GM12864 (cell line): ENCODE measurements at regions not wholly inside any gene's neighbourhood (a gene's known extent, or its start where the extent isn't known, plus 50 kb on each side); places are given as distances from the start of the nearest gene placed in this dataset.

Experiments
- DNase-seq: peaks from one replicate; pipeline ENCODE4 v3.0.0-alpha.2; 2011; ENCODE audit warnings: low read depth
- H3K4me3 ChIP-seq: 2 replicates; pipeline ENCODE4 v1.5.1; 2011; ENCODE audit warnings: mild to moderate bottlenecking, low read depth, low read length, control low read depth
- TF ChIP-seq, protein P1 (sequence below): IDR thresholded peaks from 2 replicates; pipeline ENCODE4 v1.5.1; 2011; ENCODE audit warnings: low read depth, mild to moderate bottlenecking, moderate library complexity, low read length, control low read depth, inconsistent platforms; ENCODE audit errors: missing control alignments

DNA sequence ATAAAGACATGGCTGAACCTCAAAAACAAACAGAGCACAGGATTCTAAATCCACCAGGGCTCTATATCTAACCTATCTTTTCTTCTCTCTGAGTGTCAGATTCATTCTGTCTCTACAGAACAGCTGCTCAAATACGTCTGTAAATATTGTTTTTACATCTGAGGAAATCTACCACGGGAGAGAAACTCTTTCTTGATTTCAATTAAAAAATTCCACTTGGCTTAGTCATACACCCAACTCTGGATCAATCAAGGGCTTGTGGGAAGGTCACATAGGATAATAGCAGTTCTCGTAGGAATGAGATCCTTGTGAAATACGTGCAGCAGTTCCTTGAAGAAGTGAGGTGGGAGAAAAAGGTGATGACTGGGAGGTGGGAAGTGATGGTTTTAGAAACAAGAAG, 1355.7 kb upstream of the ADGRL2 start:
- no peak overlapping the region for H3K4me3 ChIP-seq
- TF ChIP-seq, protein P1, sequence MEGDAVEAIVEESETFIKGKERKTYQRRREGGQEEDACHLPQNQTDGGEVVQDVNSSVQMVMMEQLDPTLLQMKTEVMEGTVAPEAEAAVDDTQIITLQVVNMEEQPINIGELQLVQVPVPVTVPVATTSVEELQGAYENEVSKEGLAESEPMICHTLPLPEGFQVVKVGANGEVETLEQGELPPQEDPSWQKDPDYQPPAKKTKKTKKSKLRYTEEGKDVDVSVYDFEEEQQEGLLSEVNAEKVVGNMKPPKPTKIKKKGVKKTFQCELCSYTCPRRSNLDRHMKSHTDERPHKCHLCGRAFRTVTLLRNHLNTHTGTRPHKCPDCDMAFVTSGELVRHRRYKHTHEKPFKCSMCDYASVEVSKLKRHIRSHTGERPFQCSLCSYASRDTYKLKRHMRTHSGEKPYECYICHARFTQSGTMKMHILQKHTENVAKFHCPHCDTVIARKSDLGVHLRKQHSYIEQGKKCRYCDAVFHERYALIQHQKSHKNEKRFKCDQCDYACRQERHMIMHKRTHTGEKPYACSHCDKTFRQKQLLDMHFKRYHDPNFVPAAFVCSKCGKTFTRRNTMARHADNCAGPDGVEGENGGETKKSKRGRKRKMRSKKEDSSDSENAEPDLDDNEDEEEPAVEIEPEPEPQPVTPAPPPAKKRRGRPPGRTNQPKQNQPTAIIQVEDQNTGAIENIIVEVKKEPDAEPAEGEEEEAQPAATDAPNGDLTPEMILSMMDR: no peak
- DNase-seq: no peak

DNA sequence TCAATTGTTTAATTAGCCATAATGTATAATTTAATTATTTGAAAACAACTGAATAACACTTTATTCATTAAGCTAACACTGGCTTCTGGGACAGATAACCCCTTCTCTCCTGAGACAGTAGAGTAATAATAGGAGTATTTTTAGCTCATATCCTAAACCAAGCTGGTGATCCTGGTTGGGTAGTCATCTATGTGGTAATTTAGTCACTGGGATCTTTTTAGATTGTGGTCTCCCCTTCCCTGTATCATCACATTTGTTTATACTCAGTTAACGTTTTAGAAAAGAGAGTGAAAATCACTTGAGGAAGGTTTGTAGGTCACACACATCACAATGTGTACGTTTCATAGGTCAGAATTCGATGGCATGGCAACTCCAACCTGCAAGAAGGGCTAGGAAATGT, 1356.6 kb upstream of the ADGRL2 start:
- no peak for DNase-seq
- H3K4me3 ChIP-seq: no peak overlapping the region
- TF ChIP-seq, protein P1: no peak

DNA sequence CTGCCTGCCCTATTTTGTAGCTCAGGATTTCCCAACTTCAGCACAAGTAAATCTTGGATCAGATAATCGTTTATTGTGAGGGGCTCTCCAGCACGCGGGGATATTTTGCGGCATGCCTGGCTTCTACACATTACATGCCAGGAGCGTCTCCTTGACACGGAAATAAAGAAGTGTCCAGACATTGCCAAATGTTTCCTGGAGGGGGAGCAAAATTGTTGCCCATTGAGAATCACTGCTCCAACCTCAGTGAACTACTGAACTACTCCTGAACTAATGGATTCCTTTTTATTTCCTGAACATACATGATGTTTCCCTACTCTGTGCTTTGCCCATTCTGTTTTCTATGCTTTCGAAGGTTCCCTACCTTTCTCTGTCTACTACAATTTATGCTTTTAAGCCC, 1359.1 kb upstream of the ADGRL2 start:
- DNase-seq: no peak
- TF ChIP-seq, protein P1: no peak
- H3K4me3 ChIP-seq: no peak overlapping the region

DNA sequence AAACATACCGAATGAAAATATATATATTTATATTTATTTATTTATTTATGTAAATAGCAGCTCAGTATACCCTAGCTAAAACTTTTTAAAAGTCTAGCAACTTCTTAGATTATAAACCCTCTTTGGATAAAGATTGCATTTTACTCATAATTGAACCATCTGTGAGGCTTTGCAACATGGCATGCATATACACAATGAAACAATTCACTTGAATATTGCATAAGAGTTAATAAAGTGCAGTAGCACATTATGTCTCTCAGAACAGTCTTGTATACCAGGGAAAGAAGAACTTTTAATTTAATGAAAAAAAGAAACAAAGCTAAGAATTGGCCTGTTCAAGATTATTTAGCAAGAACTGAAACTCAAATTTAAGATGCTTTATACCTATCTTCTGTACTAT, 1363.9 kb upstream of the ADGRL2 start:
- TF ChIP-seq, protein P1: no peak
- no peak for DNase-seq

DNA sequence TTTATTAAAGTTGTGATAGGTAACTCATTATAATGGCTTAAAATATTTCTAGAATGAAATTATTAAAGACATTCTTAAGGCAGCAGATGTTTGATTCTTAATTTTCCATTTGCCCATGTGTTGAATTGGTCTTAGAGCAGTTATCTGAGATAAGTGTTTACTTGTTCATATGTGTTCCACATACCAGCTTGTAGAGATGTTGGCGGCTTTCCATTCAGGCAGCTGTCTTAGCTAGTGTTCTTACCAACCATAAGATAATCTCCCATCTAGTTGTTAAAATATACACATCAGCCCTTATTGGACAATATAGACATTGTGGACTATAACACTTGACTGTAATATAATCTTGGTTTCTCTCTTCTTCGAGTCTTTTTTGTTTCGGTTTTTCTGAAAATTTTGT, 1372.9 kb upstream of the ADGRL2 start:
- no peak for DNase-seq

More for the DNA sequence above, 1363.9 kb upstream of the ADGRL2 start:
- no peak overlapping the region for H3K4me3 ChIP-seq

DNA sequence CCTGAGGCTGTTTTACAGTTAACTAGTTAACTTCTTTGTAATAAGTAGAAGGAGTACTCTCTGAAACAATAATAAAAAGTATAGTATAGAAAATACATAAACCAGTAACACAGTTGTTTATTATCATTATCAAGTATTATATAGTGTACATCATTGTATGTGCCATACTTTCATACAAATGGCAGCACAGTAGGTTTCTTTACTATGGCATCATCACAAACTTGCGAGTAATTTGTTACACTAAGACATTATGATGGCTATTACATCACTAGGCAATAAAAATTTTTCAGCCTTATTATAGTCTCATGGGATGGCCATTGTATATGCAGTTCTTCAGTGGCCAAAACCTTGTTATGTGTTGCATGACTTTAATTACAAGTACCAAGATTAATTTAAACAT, 1376.5 kb upstream of the ADGRL2 start:
- no peak for DNase-seq
- H3K4me3 ChIP-seq: no peak overlapping the region
- TF ChIP-seq, protein P1: no peak

More for the DNA sequence above, 1372.9 kb upstream of the ADGRL2 start:
- TF ChIP-seq, protein P1: no peak
- H3K4me3 ChIP-seq: no peak overlapping the region

DNA sequence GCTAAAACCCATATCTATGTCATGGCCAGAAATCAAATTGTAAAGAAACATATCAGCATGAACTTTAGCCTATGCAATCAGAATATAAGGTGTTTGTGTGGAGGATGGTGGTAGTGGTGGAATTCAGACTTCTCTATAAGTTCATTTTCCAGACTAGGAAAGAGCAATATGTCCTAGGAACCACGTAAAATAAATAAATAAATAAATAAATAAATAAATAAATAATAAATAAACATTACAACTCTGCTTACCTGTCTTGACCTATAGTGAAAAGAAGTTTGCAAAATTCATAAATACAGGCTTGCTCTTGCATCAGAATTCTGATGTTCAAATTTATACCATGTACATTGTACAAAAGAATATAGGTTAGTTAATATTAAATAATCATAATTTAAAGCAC, 1382.6 kb upstream of the ADGRL2 start:
- TF ChIP-seq, protein P1: no peak
- DNase-seq: no peak
- no peak overlapping the region for H3K4me3 ChIP-seq
